ENCODE measurements at regions not wholly inside any gene's neighbourhood (a gene's known extent, or its start where the extent isn't known, plus 50 kb on each side); places are given as distances from the start of the nearest gene placed in this dataset.

DNA sequence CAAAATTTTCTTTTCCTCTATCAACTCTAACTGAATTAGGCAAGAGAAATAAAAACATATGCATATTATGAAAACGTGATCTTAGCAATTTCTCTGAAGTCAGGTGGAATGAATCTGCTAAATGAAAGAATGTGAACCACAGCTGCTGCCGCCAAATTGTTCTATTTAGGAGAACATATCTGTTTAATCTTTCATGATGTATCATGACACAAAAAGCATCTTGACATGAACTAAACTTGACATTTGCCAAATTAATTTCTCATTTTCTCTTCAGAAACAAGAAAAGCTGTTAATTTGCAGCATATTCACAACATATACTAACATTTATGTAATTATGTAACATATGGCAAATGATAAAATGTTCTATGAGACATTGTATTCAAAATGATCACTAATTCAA lies 1237.9 kb downstream of the TECRL start:
- no peak for TF ChIP-seq GATA1 (IDR thresholded peaks at IDR 0.05; ENCODE audit: low read depth, low read length)
- no peak for TF ChIP-seq POLR2A (IDR thresholded peaks at IDR 0.05; ENCODE audit: low read length)

Measured in erythroblast (primary cell).